CD4-positive, alpha-beta T cell treated with Interleukin-6 at 100 ng/mL for 8 hours (primary cell): ENCODE measurements at regions not wholly inside any gene's neighbourhood (a gene's known extent, or its start where the extent isn't known, plus 50 kb on each side); places are given as distances from the start of the nearest gene placed in this dataset.

Source experiments
- DNase-seq: peaks from one replicate; pipeline ENCODE4 v3.0.0-alpha.2; 2020; ENCODE audit warnings: mixed read lengths, low spot score

GRCh38 chr21:24220446-24220845 lies 1386.8 kb downstream of the MRPL39 start:
- no peak for DNase-seq

- DNase-seq, result no peak
These were observed 1390.1 kb downstream of the MRPL39 start for GRCh38 chr21:24217151-24217550.

GRCh38 chr21:24210130-24210529 lies 1397.2 kb downstream of the MRPL39 start:
- no peak for DNase-seq

GRCh38 chr21:24208562-24209260 lies 1398.6 kb downstream of the MRPL39 start:
- DNase-seq, result no peak

- no peak for DNase-seq
These were observed 1402.0 kb downstream of the MRPL39 start for GRCh38 chr21:24205319-24205718.

GRCh38 chr21:24204641-24205040 lies 1402.6 kb downstream of the MRPL39 start:
- DNase-seq, result no peak

GRCh38 chr21:24200052-24200451 lies 1407.2 kb downstream of the MRPL39 start:
- DNase-seq, result no peak

- no peak for DNase-seq
These were observed 1409.4 kb downstream of the MRPL39 start for GRCh38 chr21:24197923-24198322.

GRCh38 chr21:24197132-24197643 lies 1410.1 kb downstream of the MRPL39 start:
- DNase-seq, result no peak

GRCh38 chr21:24188506-24188905 lies 1418.8 kb downstream of the MRPL39 start:
- DNase-seq, result no peak

GRCh38 chr21:24183077-24183476 lies 1424.2 kb downstream of the MRPL39 start:
- no peak for DNase-seq

- no peak for DNase-seq
These were observed 1428.2 kb downstream of the MRPL39 start for GRCh38 chr21:24179110-24179509.

GRCh38 chr21:24175106-24175505 lies 1432.2 kb downstream of the MRPL39 start:
- DNase-seq, result no peak

GRCh38 chr21:24171736-24172135 lies 1435.5 kb downstream of the MRPL39 start:
- no peak for DNase-seq

- DNase-seq, result no peak
These were observed 1443.7 kb downstream of the MRPL39 start for GRCh38 chr21:24163539-24163938.

- no peak for DNase-seq
These were observed 1446.8 kb downstream of the MRPL39 start for GRCh38 chr21:24160528-24160927.

GRCh38 chr21:24153137-24153536 lies 1454.1 kb downstream of the MRPL39 start:
- DNase-seq, result no peak

- DNase-seq, result no peak
These were observed 1456.5 kb downstream of the MRPL39 start for GRCh38 chr21:24150753-24151152.

- no peak for DNase-seq
These were observed 1458.8 kb downstream of the MRPL39 start for GRCh38 chr21:24148461-24148860.

GRCh38 chr21:24147674-24148073 lies 1459.6 kb downstream of the MRPL39 start:
- DNase-seq, result no peak

GRCh38 chr21:24131056-24131455 lies 1476.2 kb downstream of the MRPL39 start:
- no peak for DNase-seq

GRCh38 chr21:24127651-24128050 lies 1479.6 kb downstream of the MRPL39 start:
- no peak for DNase-seq

- DNase-seq, result no peak
These were observed 1483.5 kb downstream of the MRPL39 start for GRCh38 chr21:24123785-24124184.
